GM21723 (cell line): ENCODE measurements at regions not wholly inside any gene's neighbourhood (a gene's known extent, or its start where the extent isn't known, plus 50 kb on each side); places are given as distances from the start of the nearest gene placed in this dataset.
"Not testable (repeated sequence)": the region's sequence is repeated elsewhere in the genome, so short reads cannot be mapped to it uniquely, and the experiment has no call there.

Source experiments
- ATAC-seq: cut with Tn5 transposase; IDR thresholded peaks from one replicate; pipeline ENCODE4 v1.9.1; 2021; ENCODE audit warnings: mild to moderate bottlenecking, moderate library complexity; ENCODE audit not compliant: unreplicated experiment

- not testable (repeated sequence) for ATAC-seq
Observed at GRCh38 chr2:87343347-87343746, 321.7 kb upstream of the PLGLB1 start.

- ATAC-seq = not testable (repeated sequence)
Observed at GRCh38 chr2:87345283-87345682, 323.6 kb upstream of the PLGLB1 start.

GRCh38 chr2:87348556-87348955 lies 326.9 kb upstream of the PLGLB1 start:
- ATAC-seq = not testable (repeated sequence)

DNA sequence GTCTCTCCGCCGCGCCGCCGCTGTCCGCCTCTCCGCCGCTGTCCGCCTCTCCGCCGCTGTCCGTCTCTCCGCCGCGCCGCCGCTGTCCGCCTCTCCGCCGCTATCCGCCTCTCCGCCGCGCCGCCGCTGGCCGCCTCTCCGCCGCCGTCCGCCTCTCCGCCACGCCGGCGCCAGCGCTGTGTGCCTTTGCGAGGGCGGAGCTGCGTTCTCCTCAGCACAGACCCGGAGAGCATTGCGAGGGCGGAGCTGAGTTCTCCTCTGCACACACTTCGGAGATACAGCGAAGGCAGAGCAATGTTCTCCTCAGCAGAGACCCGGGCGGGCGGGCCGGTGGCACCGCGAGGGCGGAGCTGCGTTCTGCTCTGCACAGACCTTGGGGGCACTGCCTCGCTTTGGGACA lies 327.4 kb upstream of the PLGLB1 start:
- ATAC-seq = not testable (repeated sequence)

GRCh38 chr2:87352178-87352934 lies 330.7 kb upstream of the PLGLB1 start:
- ATAC-seq = not testable (repeated sequence)

DNA sequence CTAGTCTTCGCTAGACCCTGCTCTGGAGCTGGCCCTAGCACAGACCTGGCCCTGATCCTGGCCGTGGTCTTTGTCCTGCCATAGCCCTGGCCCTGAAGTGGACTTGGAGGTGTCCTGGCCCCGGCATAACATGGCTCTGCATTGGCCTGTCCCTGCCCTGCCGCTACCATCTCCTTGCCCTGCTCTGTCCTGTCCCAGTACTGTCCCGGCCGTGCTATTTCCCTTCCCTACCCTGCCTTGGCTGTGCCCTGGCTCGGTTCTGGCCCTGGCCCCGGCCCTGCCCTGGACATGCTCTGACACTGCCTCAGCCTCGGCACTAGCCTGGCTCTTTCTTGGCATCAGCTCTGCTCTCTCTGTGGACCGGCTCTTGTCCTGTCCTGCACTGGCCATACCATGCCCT lies 331.8 kb upstream of the PLGLB1 start:
- ATAC-seq = not testable (repeated sequence)

DNA sequence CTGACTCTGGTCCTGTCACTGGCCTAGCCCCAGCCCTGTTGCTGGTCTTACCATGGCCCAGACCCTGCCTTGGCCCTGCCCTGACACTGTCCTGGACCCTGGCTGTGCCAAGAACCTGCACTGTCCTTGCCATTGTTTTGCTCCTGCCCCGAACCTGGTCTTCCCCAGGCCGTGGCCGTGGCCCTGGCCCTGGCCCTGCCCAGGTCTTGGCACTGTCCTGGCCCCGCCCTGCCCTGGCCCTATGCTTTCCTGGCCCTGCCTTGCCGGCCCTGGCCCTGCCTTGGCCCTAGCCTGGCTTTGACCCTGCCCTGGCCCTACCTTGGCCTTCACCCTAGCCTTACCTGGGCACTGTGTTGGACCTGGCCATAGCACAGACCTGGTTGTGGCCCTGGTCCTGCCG lies 332.5 kb upstream of the PLGLB1 start:
- ATAC-seq = not testable (repeated sequence)

DNA sequence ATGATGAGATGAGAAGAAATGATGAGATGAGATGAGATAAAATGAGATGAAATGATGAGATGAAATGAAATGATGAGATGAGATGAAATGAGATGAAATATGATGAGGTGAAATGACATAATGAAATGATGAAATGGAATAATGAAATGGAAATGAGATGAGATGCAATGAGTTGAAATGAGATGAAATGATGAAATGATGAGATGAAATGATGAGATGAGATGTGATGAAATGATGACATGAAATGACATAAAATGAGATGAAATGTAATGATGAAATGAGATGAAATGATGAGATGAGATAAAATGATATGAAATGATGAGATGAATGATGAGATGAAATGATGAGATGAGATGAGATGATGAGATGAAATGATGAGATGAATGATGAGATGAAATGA lies 338.6 kb upstream of the PLGLB1 start:
- not testable (repeated sequence) for ATAC-seq

- ATAC-seq = not testable (repeated sequence)
Observed at GRCh38 chr2:87360927-87361326, 339.3 kb upstream of the PLGLB1 start.

DNA sequence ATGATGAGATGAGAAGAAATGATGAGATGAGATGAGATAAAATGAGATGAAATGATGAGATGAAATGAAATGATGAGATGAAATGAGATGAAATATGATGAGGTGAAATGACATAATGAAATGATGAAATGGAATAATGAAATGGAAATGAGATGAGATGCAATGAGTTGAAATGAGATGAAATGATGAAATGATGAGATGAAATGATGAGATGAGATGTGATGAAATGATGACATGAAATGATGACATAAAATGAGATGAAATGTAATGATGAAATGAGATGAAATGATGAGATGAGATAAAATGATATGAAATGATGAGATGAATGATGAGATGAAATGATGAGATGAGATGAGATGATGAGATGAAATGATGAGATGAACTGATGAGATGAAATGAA lies 340.2 kb upstream of the PLGLB1 start:
- not testable (repeated sequence) for ATAC-seq

DNA sequence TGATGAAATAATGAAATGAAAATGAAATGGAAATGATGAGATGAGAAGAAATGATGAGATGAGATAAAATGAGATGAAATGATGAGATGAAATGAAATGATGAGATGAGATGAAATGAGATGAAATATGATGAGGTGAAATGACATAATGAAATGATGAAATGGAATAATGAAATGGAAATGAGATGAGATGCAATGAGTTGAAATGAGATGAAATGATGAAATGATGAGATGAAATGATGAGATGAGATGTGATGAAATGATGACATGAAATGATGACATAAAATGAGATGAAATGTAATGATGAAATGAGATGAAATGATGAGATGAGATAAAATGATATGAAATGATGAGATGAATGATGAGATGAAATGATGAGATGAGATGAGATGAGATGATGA lies 342.7 kb upstream of the PLGLB1 start:
- ATAC-seq = not testable (repeated sequence)

DNA sequence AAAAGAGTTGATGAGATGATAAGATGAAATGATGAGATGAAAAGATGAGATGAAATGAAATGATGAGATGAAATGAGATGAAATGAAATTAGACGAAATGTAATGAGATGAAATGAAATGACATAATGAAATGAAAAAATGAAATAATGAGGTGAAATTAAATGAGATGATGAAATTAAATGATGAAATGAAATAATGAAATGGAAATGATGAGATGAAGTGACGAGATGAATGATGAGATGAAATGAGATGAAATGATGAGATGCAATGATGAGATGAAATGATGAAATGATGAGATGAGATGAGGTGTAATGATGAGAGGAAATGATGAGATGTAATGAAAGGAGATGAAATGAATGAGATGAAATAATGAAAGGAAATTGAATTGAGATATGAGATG lies 343.4 kb upstream of the PLGLB1 start:
- not testable (repeated sequence) for ATAC-seq

GRCh38 chr2:87386063-87386560 lies 361.8 kb upstream of the PLGLB2 start:
- not testable (repeated sequence) for ATAC-seq

DNA sequence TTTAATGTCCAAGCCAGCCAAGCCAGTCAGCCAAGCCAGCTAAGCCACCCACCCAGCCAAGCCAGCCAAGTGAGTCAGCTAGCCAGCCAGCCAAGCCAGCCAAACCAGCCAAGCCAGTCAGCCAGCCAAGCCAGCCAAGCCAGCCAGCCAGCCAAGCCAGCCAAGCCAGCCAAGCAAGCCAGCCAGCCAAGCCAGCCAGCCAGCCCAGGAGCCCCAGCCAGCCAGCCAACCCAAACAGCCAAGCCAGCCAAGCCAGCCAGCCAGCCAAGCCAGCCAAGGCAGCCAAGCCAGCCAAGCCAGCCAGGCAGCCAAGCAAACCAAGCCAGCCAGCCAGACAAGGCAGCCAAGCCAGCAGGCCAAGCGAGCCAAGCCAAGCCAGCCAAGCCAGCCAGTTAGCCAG lies 352.1 kb upstream of the PLGLB2 start:
- not testable (repeated sequence) for ATAC-seq

DNA sequence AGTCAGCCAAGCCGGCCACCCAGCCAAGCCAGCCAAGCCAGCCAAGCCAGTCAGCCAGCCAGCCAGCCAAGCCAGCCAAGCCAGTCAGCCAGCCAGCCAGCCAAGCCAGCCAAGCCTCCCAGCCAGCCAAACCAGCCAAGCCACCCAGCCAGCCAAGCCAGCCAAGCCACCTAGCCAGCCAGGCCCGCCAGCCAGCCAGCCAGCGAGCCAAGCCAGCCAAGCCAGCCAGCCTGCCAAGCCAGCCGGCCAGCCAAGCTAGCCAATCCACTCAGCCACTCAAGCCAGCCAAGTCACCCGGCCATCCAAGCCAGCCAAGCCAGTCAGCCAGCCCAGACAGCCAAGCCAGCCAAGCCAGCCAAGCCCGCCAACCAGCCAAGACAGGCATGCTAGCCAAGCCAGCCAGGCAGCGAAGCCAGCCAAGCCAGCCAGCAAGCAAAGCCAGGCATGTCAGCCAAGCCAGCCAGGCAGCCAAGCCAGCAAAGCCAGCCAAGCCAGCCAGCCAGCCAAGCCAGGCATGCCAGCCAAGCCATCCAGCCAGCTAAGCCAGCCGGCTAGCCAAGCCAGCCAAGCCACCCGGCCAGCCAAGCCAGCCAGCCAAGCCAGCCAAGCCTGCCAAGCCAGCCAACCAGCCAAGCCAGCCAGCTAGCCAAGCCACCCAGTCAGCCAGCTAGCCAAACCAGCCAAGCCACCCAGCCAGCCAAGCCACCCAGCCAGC lies 351.2 kb upstream of the PLGLB2 start:
- not testable (repeated sequence) for ATAC-seq

GRCh38 chr2:87397276-87398065 lies 350.4 kb upstream of the PLGLB2 start:
- ATAC-seq = not testable (repeated sequence)

GRCh38 chr2:87398567-87399305 lies 349.2 kb upstream of the PLGLB2 start:
- not testable (repeated sequence) for ATAC-seq

GRCh38 chr2:87401726-87402345 lies 346.1 kb upstream of the PLGLB2 start:
- ATAC-seq = no peak

- no peak for ATAC-seq
Observed at GRCh38 chr2:87403893-87404175, 344.1 kb upstream of the PLGLB2 start.
